TTC549 (cell line): ENCODE measurements at regions not wholly inside any gene's neighbourhood (a gene's known extent, or its start where the extent isn't known, plus 50 kb on each side); places are given as distances from the start of the nearest gene placed in this dataset.

ENCODE experiments used
- FAIRE-seq: peaks from 2 replicates; lab custom pipeline; 2012; peaks lifted over from hg19 to GRCh38; lab: Jason Lieb, UNC

DNA sequence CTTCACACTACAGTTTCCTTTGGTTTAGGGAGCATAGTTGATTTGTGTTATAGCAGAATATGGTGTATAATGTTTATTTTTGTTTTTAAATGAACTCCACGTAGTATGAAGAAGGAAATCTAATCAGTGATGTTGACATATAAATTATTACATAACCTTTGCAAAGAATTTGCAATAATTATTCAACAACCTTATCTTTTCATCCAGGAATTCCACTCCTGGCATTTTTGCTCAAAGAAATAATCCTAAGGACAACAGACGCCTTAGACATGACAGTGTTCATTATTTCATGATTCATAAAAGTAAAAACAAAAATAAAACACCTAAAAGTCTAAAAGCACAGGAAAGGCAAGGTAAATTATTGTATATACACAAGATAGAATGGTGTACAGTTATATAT lies 229.2 kb downstream of the EPM2A start:
- no peak for FAIRE-seq

GRCh38 chr6:145506565-145506964 lies 228.8 kb downstream of the EPM2A start:
- no peak for FAIRE-seq

GRCh38 chr6:145507239-145507638 lies 228.1 kb downstream of the EPM2A start:
- no peak for FAIRE-seq

- no peak for FAIRE-seq
Measured at GRCh38 chr6:145508107-145508506, 227.2 kb downstream of the EPM2A start.

DNA sequence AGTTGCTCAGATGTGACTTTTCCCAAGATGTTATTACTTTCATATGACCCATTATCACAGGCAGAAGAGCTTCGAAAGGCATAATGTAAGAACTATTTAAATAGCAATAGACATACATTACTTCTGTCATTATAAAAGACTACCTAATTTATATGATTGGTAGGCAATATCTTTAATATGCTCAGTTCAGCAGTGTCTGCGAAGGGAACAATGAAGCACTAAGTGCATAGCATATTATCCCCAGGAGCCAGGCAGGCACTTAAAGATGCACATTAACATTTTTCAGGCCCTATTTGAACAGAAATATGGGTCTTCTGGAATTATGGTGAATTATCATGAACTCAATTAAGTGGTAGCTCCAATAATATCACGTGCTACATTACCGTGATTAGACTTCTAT lies 217.8 kb downstream of the EPM2A start:
- FAIRE-seq: no peak

DNA sequence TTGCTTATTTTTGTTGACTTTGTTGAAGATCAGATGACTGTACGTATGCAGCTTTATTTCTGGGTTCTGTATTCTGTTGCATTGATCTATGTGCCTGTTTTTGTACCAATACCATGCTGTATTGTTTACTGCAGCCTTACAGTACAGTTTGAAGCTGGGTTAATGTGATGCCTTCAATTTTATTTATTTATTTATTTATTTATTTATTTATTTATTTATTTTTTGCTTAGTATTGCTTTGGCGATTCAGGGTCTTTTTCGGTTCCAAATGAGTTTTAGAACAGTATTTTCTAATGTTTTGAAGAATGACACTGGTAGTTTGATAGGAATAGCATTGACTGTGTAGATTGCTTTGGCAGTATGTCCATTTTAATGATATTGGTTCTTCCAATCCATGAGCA lies 210.3 kb downstream of the EPM2A start:
- FAIRE-seq: no peak

GRCh38 chr6:145529582-145529981 lies 205.7 kb downstream of the EPM2A start:
- FAIRE-seq: no peak

DNA sequence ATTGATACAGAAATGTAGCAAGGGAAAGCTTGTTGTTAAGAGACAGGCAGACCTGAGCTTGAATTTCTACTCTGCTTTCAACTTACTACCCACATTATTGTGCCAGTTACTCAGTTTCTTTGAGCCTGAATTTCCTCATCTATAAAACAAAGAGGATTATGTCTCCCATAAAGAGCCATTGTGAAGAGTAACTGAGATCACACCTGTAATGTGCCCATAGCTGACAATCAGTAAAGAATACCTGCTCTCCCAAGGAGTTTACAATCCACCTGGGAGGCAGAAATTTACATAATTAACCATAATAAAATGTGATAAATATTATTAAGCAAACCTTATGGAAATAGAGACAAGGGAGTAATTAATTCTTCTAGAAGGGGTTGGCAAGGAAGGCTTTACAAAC lies 204.9 kb downstream of the EPM2A start:
- FAIRE-seq: no peak

GRCh38 chr6:145531032-145531431 lies 204.3 kb downstream of the EPM2A start:
- no peak for FAIRE-seq

DNA sequence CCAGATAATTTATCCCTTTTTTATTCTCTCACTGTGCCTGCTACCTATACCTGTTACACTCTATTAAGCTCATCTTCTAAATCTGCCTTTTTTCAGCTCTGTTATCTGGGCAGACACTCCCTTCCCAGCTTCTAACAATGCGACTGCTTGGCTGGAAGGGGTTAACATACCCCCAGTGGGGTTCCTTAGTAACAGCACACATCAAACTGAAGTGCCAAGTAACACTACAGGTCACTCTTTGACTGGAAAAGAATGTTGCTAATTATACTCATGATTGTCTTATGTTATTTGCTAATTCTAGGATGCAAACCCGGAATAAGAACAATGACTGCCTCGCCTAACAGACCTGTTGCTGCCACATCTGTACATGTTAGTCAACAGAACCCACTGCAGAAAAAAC lies 203.5 kb downstream of the EPM2A start:
- FAIRE-seq: no peak

DNA sequence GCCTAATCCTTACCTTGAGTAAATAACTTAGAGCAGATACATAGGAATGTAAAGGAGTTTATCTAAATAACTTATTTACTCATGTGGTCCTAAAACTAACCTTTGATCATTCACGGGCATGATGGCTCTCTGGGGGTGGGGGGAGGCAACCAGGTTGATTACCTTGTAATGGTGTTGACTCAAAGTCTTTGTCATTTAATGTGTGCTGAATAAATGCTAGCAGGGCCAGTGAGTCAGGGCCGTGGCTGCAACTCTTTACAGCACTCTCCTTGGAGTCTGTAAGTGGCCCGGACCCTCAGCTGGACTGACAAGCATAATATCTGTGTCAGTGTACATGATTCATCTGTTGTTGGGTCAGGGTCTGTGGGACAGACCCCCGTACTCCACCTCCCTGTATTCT lies 203.0 kb downstream of the EPM2A start:
- no peak for FAIRE-seq

GRCh38 chr6:145534989-145535388 lies 200.3 kb downstream of the EPM2A start:
- no peak for FAIRE-seq

DNA sequence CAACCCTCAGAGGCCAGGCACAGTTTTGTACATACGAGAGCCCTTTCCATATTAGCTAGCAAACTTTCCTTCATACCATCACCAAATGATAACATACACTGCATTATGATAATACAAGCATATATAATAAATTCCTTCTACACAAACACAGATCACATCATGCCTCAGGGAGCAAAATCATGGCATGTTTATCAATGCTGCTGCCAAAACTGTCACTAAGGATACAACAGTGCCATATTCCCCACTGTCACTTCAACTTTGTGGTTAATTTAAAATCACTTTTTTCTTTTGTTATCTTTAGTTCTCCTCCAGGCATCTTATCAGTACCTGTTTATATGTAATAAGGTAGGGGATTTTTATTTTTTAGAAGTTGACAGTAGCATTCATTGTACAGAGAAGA lies 196.3 kb downstream of the EPM2A start:
- no peak for FAIRE-seq

DNA sequence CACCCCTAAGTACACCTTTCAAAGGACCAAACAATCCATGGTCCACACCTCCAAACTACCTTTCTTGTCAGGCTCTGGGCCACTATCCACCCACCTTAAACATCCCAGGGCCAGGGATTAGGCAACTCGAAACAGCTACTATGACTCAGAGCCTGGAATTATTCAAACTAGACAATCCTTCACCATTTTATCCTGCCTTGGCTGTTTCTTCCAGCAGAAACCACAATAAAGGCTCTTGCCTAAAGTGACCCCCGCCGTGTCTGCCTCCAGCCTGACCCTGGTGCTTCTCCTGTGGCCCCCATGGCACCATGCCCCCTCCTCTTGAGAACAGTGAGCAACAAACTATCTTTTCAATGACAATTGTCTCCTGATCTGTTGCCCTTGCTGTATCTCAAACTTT lies 195.5 kb downstream of the EPM2A start:
- no peak for FAIRE-seq

- no peak for FAIRE-seq
Measured at GRCh38 chr6:145540741-145541140, 194.6 kb downstream of the EPM2A start.

GRCh38 chr6:145544041-145544440 lies 191.3 kb downstream of the EPM2A start:
- no peak for FAIRE-seq

GRCh38 chr6:145544514-145544913 lies 190.8 kb downstream of the EPM2A start:
- no peak for FAIRE-seq

DNA sequence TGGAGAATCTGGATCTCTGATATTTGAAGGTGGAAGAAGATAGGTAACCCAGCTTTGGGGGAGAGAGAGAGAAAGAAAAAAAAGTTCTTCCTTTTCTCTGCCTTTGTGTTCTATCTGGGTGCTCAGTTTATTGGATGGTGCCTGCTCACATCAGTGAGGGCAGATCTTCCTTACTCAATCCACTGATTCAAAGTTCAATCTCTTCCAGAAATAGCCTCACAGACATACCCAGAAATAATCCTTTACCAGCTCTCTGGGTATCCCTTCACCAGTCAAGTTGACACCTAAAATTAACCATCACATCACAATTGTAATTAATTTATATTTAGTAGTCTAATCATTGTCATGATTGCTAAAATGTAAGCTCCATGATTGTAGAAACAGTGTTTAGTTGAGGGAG lies 189.1 kb downstream of the EPM2A start:
- no peak for FAIRE-seq

- FAIRE-seq: no peak
Measured at GRCh38 chr6:145547594-145548335, 187.6 kb downstream of the EPM2A start.

- no peak for FAIRE-seq
Measured at GRCh38 chr6:145548933-145549648, 186.2 kb downstream of the EPM2A start.

GRCh38 chr6:145551164-145551563 lies 184.2 kb downstream of the EPM2A start:
- FAIRE-seq: no peak

GRCh38 chr6:145555084-145555483 lies 180.2 kb downstream of the EPM2A start:
- no peak for FAIRE-seq

GRCh38 chr6:145557474-145557873 lies 177.8 kb downstream of the EPM2A start:
- FAIRE-seq: no peak

DNA sequence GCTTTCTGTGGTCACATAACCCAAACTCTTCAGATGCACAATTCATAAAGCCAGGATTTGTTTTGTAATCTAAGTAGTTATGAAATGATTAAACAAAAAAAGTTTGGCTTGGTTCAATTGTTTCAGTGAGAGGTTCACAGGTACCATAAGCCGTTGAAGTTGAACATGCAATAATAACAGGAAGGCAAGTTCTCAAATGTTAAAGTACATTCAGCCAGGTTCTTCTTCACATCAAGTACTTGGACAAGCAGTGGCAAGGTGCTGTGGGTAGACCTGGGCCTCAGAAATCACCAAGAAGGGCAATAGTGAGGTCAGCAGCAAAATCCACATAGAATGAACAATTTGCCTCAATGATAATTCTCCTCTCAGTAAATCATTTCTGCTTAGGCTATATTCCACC lies 175.5 kb downstream of the EPM2A start:
- FAIRE-seq: no peak
